PC-3 (cell line): ENCODE measurements at regions not wholly inside any gene's neighbourhood (a gene's known extent, or its start where the extent isn't known, plus 50 kb on each side); places are given as distances from the start of the nearest gene placed in this dataset.

Source experiments
- ATAC-seq: fragments of 200-7000 bp; cut with Tn5 transposase; 2 replicates; pipeline ENCODE4 v1.9.1; 2020; ENCODE audit warnings: mild to moderate bottlenecking, moderate library complexity
- BruUV-seq: library from RNA; stranded (reverse); fragments of 400-500 nt; replicated peaks from 2 replicates; lab custom pipeline; 2021; lab: Mats Ljungman, UMichigan
- CTCF ChIA-PET: fragments of 300-600 bp; sonication (Branson Sonifier 250); formaldehyde crosslinking; loops from one replicate; lab custom pipeline; 2022; ENCODE audit warnings: antibody characterized with exemption; lab: Charles Lee
- POLR2A ChIA-PET: fragments of 300-600 bp; sonication (Branson Sonifier 250); formaldehyde crosslinking; loops from one replicate; lab custom pipeline; 2022; ENCODE audit warnings: antibody characterized with exemption; ENCODE audit not compliant: unreplicated experiment; lab: Charles Lee
- DNase-seq: peaks from one replicate; pipeline ENCODE4 v3.0.0-alpha.2; 2015
- H2AFZ ChIP-seq: fragments of 300-600 bp; sonication (generic); 2 replicates; pipeline ENCODE4 v1.6.0; 2016; ENCODE audit warnings: antibody characterized with exemption, low read length
- H3F3A ChIP-seq: fragments of 300-600 bp; sonication (generic); one replicate; pipeline ENCODE4 v1.6.0; 2017; ENCODE audit warnings: antibody characterized with exemption, low read length, control low read depth, mild to moderate bottlenecking; ENCODE audit not compliant: unreplicated experiment
- H3K27ac ChIP-seq: fragments of 300-600 bp; sonication (generic); 2 replicates; pipeline ENCODE4 v1.5.1; 2016; ENCODE audit warnings: mild to moderate bottlenecking, low read length
- H3K27me3 ChIP-seq: fragments of 300-600 bp; sonication (generic); 2 replicates; pipeline ENCODE4 v1.6.1; 2016; ENCODE audit warnings: low read length, mixed read lengths
- H3K36me3 ChIP-seq: fragments of 300-600 bp; sonication (generic); 2 replicates; pipeline ENCODE4 v1.6.1; 2016; ENCODE audit warnings: low read depth, mixed run types, low read length, mixed read lengths
- H3K4me1 ChIP-seq: fragments of 300-600 bp; sonication (generic); 2 replicates; pipeline ENCODE4 v1.5.1; 2016; ENCODE audit warnings: low read length; ENCODE audit not compliant: insufficient read depth
- H3K4me2 ChIP-seq: fragments of 300-600 bp; sonication (generic); 2 replicates; pipeline ENCODE4 v1.6.0; 2016; ENCODE audit warnings: low read length
- H3K4me3 ChIP-seq: fragments of 300-600 bp; sonication (generic); 2 replicates; pipeline ENCODE4 v1.5.1; 2016; ENCODE audit warnings: mild to moderate bottlenecking, low read length, mixed read lengths
- H3K79me2 ChIP-seq: fragments of 300-600 bp; sonication (generic); 2 replicates; pipeline ENCODE4 v1.6.1; 2017; ENCODE audit warnings: low read length, mixed read lengths
- H3K9ac ChIP-seq: fragments of 300-600 bp; sonication (generic); 2 replicates; pipeline ENCODE4 v1.6.0; 2016; ENCODE audit warnings: mild to moderate bottlenecking, low read length
- H3K9me2 ChIP-seq: fragments of 300-600 bp; sonication (generic); replicated peaks from 2 replicates; pipeline ENCODE4 v1.6.1; 2016; ENCODE audit warnings: mixed run types, low read length, mixed read lengths
- H3K9me3 ChIP-seq: fragments of 300-600 bp; sonication (generic); 2 replicates; pipeline ENCODE4 v1.6.1; 2016; ENCODE audit warnings: low read length, mixed read lengths
- H4K20me1 ChIP-seq: fragments of 300-600 bp; sonication (generic); 2 replicates; pipeline ENCODE4 v1.6.1; 2016; ENCODE audit warnings: low read length, mixed read lengths
- CTCF ChIP-seq: fragments of 300-600 bp; sonication (generic); conservative IDR thresholded peaks from 2 replicates; pipeline ENCODE4 v1.5.1; 2017; ENCODE audit warnings: antibody characterized with exemption, low read depth, mild to moderate bottlenecking, low read length
- EZH2 ChIP-seq: fragments of 300-600 bp; sonication (generic); IDR thresholded peaks from one replicate; pipeline ENCODE4 v1.6.1; 2017; ENCODE audit warnings: antibody characterized with exemption, mild to moderate bottlenecking, low read length; ENCODE audit not compliant: unreplicated experiment
- EZH2phosphoT487 ChIP-seq: fragments of 300-600 bp; sonication (generic); IDR thresholded peaks from 2 replicates; pipeline ENCODE4 v1.6.1; 2018; ENCODE audit warnings: mild to moderate bottlenecking, antibody characterized with exemption, low read length, borderline replicate concordance
- intact Hi-C: fragments of 100-400 bp; cut with micrococcal nuclease; formaldehyde crosslinking; loops from 2 replicates; pipeline ENCODE4 v1.9.0; 2023

- H3K4me3 ChIP-seq: no peak overlapping the region
- no peaks in the 10 kb centered on the region for H3K9me3 ChIP-seq
- ChIA-PET CTCF (no interaction called here), POLR2A (no interaction called here)
- H3K36me3 ChIP-seq: no peaks in the 10 kb centered on the region
- ATAC-seq (no peak), DNase-seq (no peak)
- no peaks in the 10 kb centered on the region for H3K79me2 ChIP-seq
- TF ChIP-seq EZH2phosphoT487: no peak
- no peak overlapping the region for H2AFZ ChIP-seq
- no peaks in the 10 kb centered on the region for H3F3A ChIP-seq
- no peak overlapping the region for H3K9ac ChIP-seq
- no TSS peak for BruUV-seq
- H3K27me3 ChIP-seq: no peaks in the 10 kb centered on the region
- no peak overlapping the region for H3K4me2 ChIP-seq
- intact Hi-C loops: no loop called here
- no peaks in the 10 kb centered on the region for H3K4me1 ChIP-seq
- H3K9me2 ChIP-seq: no peaks in the 10 kb centered on the region
- no peak overlapping the region for H3K27ac ChIP-seq
- no peaks in the 10 kb centered on the region for H4K20me1 ChIP-seq
Observed at GRCh38 chr21:27841084-27841672, 874.3 kb upstream of the ADAMTS5 start.

GRCh38 chr21:27840262-27840661 lies 873.4 kb upstream of the ADAMTS5 start:
- no peak overlapping the region for H3K4me2 ChIP-seq
- H3F3A ChIP-seq: no peaks in the 10 kb centered on the region
- no peaks in the 10 kb centered on the region for H4K20me1 ChIP-seq
- no peaks in the 10 kb centered on the region for H3K9me3 ChIP-seq
- H2AFZ ChIP-seq: no peak overlapping the region
- no peaks in the 10 kb centered on the region for H3K4me1 ChIP-seq
- intact Hi-C loops: no loop called here
- DNase-seq (no peak), ATAC-seq (no peak)
- POLR2A ChIA-PET: no interaction called here
- H3K79me2 ChIP-seq: no peaks in the 10 kb centered on the region
- H3K27me3 ChIP-seq: no peaks in the 10 kb centered on the region
- no peak overlapping the region for H3K9ac ChIP-seq
- no peak overlapping the region for H3K27ac ChIP-seq
- no peaks in the 10 kb centered on the region for H3K9me2 ChIP-seq
- H3K36me3 ChIP-seq: no peaks in the 10 kb centered on the region
- BruUV-seq: no TSS peak
- no peak overlapping the region for H3K4me3 ChIP-seq
- TF ChIP-seq EZH2phosphoT487 (no peak), CTCF (no peak), EZH2 (no peak)
- CTCF ChIA-PET: no interaction called here

- ATAC-seq (peak; percentile 55), DNase-seq (peak; percentile 14)
- BruUV-seq: no TSS peak
- H3K9me3 ChIP-seq: no peaks in the 10 kb centered on the region
- H3K27ac ChIP-seq: no peak overlapping the region
- ChIA-PET CTCF (no interaction called here), POLR2A (no interaction called here)
- H4K20me1 ChIP-seq: no peaks in the 10 kb centered on the region
- H3K4me2 ChIP-seq: no peak overlapping the region
- no peaks in the 10 kb centered on the region for H3K9me2 ChIP-seq
- intact Hi-C loops: no loop called here
- no peaks in the 10 kb centered on the region for H3K79me2 ChIP-seq
- no peaks in the 10 kb centered on the region for H3K27me3 ChIP-seq
- no peaks in the 10 kb centered on the region for H3F3A ChIP-seq
- H3K36me3 ChIP-seq: no peaks in the 10 kb centered on the region
- H3K4me1 ChIP-seq: no peaks in the 10 kb centered on the region
- no peak overlapping the region for H3K9ac ChIP-seq
- H2AFZ ChIP-seq: no peak overlapping the region
- TF ChIP-seq CTCF: no peak
- no peak overlapping the region for H3K4me3 ChIP-seq
Observed at GRCh38 chr21:27839512-27840115, 872.7 kb upstream of the ADAMTS5 start.
